Stomach (tissue), 8 donors: ENCODE measurements at regions not wholly inside any gene's neighbourhood (a gene's known extent, or its start where the extent isn't known, plus 50 kb on each side); places are given as distances from the start of the nearest gene placed in this dataset.

Source experiments
- DNase-seq, 2 donors: peaks; one replicate each; pipeline versions ENCODE4 v3.0.0 to v3.0.0-alpha.2; 2013 to 2019
- H3K27ac ChIP-seq, 5 donors: fragments of 200-600 bp in 4 of 5; sonication (generic) in 4 of 5; one replicate each; pipeline ENCODE4 v1.5.1; 2013 to 2019; ENCODE audit warnings: mild to moderate bottlenecking in 1 of 5, moderate library complexity in 1 of 5
- H3K27me3 ChIP-seq, 3 donors: fragments of 200-600 bp; sonication (generic); one replicate each; pipeline ENCODE4 v1.5.1; 2017 to 2019; ENCODE audit warnings: mixed run types in 1 of 3
- H3K36me3 ChIP-seq, 4 donors: fragments of 200-600 bp; sonication (generic); 1 replicate in 3 of 4; 2 replicates in 1 of 4; pipeline ENCODE4 v1.5.1; 2016 to 2019
- H3K4me1 ChIP-seq, 4 donors: fragments of 200-600 bp; sonication (generic); one replicate each; pipeline ENCODE4 v1.5.1; 2016 to 2019
- H3K4me3 ChIP-seq, 4 donors: fragments of 200-600 bp; sonication (generic) in 3 of 4; one replicate each; pipeline ENCODE4 v1.5.1; 2016 to 2019; ENCODE audit warnings: mild to moderate bottlenecking in 1 of 4
- H3K9me3 ChIP-seq, 4 donors: fragments of 200-600 bp; sonication (generic); one replicate each; pipeline ENCODE4 v1.5.1; 2016 to 2019
- CTCF ChIP-seq, 7 experiments: fragments of 450-650 bp in 4 of 7; fragments of 200-600 bp in 3 of 7; sonication (generic) in 3 of 7; IDR thresholded peaks; one replicate each; pipeline ENCODE4 v1.5.1; 2016 to 2019; ENCODE audit warnings: antibody characterized with exemption in 7 of 7, control low read depth in 2 of 7, mild to moderate bottlenecking in 1 of 7
- EP300 ChIP-seq: sonication (generic); formaldehyde crosslinking; IDR thresholded peaks from one replicate; pipeline ENCODE4 v1.6.1; 2017; ENCODE audit warnings: antibody characterized with exemption
- POLR2A ChIP-seq, 4 donors: fragments of 450-650 bp; IDR thresholded peaks; one replicate each; pipeline ENCODE4 v1.6.1; 2016; ENCODE audit warnings: antibody characterized with exemption in 4 of 4, control low read depth in 2 of 4, mild to moderate bottlenecking in 1 of 4, moderate library complexity in 1 of 4
- POLR2AphosphoS5 ChIP-seq, 3 donors: sonication (generic); formaldehyde crosslinking; IDR thresholded peaks; one replicate each; pipeline ENCODE4 v1.6.1; 2016; ENCODE audit warnings: antibody characterized with exemption in 3 of 3
- WGBS, 5 donors: extraction: QIAGEN DNeasy Blood & Tissue Kit in 3 of 5; methylation state at CpG; one replicate each; pipeline versions ENCODE4 v1.1.5 to v1.1.7; 2013 to 2018; 5-methylcytosine and 5-hydroxymethylcytosine counted together
- intact Hi-C: fragments of 100-400 bp; cut with DNase I; formaldehyde crosslinking; loops from one replicate; pipeline ENCODE4 v1.15.1; 2023; ENCODE audit warnings: low total_unique reads
- donor health status: healthy with polysubstance abuse.
- donor health status: Bipolar disorder and iron deficiency.
- donor health status: healthy.

DNA sequence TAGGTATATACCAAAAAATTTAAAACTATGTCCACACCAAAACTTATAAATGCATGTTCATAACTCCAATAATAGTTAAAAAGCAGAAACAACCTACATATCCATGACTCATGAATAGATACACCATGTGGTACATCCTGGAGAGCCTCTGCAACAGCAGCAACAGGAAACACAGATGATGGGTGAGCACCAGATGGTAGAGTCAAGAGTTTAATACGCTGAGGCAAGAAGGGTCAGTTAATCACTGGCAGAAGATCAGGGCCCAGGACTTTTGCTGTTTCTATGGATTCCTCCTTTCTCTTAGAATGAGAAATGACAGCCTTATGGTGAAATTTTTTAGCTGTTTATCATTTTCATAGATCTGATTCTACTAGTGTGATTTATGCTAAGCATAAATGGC lies 351.8 kb upstream of the ADAMTSL1 start:
- Histone ChIP-seq H3K9me3 (peaks cover 0 to 4% (median 0%) of the 10 kb centered on the region in 4 donors), H3K36me3 (no peaks in the 10 kb centered on the region), H3K4me1 (peaks cover 0 to 4% (median 0%) of the 10 kb centered on the region in 4 donors), H3K27ac (no peak overlapping the region), H3K27me3 (no peaks in the 10 kb centered on the region), H3K4me3 (no peak overlapping the region)
- intact Hi-C loops, result no loop called here
- 35 to 67% (median 65%) methylated on average over 1 of the region's 1 CpG for WGBS, 5 donors
- TF ChIP-seq POLR2A (IDR thresholded peaks at IDR 0.05) (no peak), EP300 (no peak), POLR2AphosphoS5 (IDR thresholded peaks at IDR 0.05) (no peak), CTCF (IDR thresholded peaks at IDR 0.05) (no peak)
- no peak for DNase-seq

GRCh38 chr9:18124760-18125159 lies 349.2 kb upstream of the ADAMTSL1 start:
- Histone ChIP-seq H3K27ac (no peak overlapping the region), H3K36me3 (no peaks in the 10 kb centered on the region), H3K4me3 (no peak overlapping the region), H3K9me3 (peaks cover 0 to 4% (median 0%) of the 10 kb centered on the region in 4 donors), H3K4me1 (peaks cover 0 to 10% (median 0%) of the 10 kb centered on the region in 4 donors), H3K27me3 (no peaks in the 10 kb centered on the region)
- TF ChIP-seq CTCF (IDR thresholded peaks at IDR 0.05), result no peak
- TF ChIP-seq POLR2A (IDR thresholded peaks at IDR 0.05), result no peak
- no peak for TF ChIP-seq EP300
- TF ChIP-seq POLR2AphosphoS5 (IDR thresholded peaks at IDR 0.05), result no peak
- 84 to 95% (median 93%) methylated on average over 1 of the region's 1 CpG for WGBS, 5 donors
- intact Hi-C loops, result no loop called here
- no peak for DNase-seq

- no peak for TF ChIP-seq POLR2A (IDR thresholded peaks at IDR 0.05)
- no peak for TF ChIP-seq POLR2AphosphoS5 (IDR thresholded peaks at IDR 0.05)
- TF ChIP-seq CTCF (IDR thresholded peaks at IDR 0.05), result no peak
- no peak for TF ChIP-seq EP300
- Histone ChIP-seq H3K27ac (no peak overlapping the region), H3K9me3 (peaks cover 0 to 4% (median 0%) of the 10 kb centered on the region in 4 donors), H3K4me3 (no peak overlapping the region), H3K4me1 (peaks cover 0 to 10% (median 0%) of the 10 kb centered on the region in 4 donors), H3K27me3 (no peaks in the 10 kb centered on the region), H3K36me3 (no peaks in the 10 kb centered on the region)
- no peak for DNase-seq
- 71 to 94% (median 76%) methylated on average over 4 of the region's 4 CpGs for WGBS, 5 donors
- intact Hi-C loops, result no loop called here
These were observed 347.0 kb upstream of the ADAMTSL1 start for GRCh38 chr9:18126831-18127498.

GRCh38 chr9:18127499-18127875 lies 346.5 kb upstream of the ADAMTSL1 start:
- no peak for TF ChIP-seq CTCF (IDR thresholded peaks at IDR 0.05)
- TF ChIP-seq POLR2AphosphoS5 (IDR thresholded peaks at IDR 0.05), result no peak
- no peak for TF ChIP-seq POLR2A (IDR thresholded peaks at IDR 0.05)
- TF ChIP-seq EP300, result no peak
- intact Hi-C loops, result no loop called here

More at GRCh38 chr9:18127499-18127875, 346.5 kb upstream of the ADAMTSL1 start:
- Histone ChIP-seq H3K4me3 (no peak overlapping the region), H3K9me3 (peaks cover 0 to 4% (median 0%) of the 10 kb centered on the region in 4 donors), H3K27ac (no peak overlapping the region), H3K27me3 (no peaks in the 10 kb centered on the region), H3K4me1 (peaks cover 0 to 10% (median 0%) of the 10 kb centered on the region in 4 donors), H3K36me3 (no peaks in the 10 kb centered on the region)
- WGBS, 5 donors, result 11 to 60% (median 45%) methylated on average over 2 of the region's 2 CpGs
- peak in 1 of 2 donors; percentile 18 for DNase-seq
